ENCODE measurements at regions not wholly inside any gene's neighbourhood (a gene's known extent, or its start where the extent isn't known, plus 50 kb on each side); places are given as distances from the start of the nearest gene placed in this dataset.

- TF ChIP-seq, protein P1, sequence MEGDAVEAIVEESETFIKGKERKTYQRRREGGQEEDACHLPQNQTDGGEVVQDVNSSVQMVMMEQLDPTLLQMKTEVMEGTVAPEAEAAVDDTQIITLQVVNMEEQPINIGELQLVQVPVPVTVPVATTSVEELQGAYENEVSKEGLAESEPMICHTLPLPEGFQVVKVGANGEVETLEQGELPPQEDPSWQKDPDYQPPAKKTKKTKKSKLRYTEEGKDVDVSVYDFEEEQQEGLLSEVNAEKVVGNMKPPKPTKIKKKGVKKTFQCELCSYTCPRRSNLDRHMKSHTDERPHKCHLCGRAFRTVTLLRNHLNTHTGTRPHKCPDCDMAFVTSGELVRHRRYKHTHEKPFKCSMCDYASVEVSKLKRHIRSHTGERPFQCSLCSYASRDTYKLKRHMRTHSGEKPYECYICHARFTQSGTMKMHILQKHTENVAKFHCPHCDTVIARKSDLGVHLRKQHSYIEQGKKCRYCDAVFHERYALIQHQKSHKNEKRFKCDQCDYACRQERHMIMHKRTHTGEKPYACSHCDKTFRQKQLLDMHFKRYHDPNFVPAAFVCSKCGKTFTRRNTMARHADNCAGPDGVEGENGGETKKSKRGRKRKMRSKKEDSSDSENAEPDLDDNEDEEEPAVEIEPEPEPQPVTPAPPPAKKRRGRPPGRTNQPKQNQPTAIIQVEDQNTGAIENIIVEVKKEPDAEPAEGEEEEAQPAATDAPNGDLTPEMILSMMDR (conservative IDR thresholded peaks at IDR 0.05; ENCODE audit: low read depth, low read length): no peak
- TF ChIP-seq POLR2A (IDR thresholded peaks at IDR 0.05; ENCODE audit: low read depth, low read length) (no peak), RAD21 (IDR thresholded peaks at IDR 0.05; ENCODE audit: low read length) (no peak), CEBPB (IDR thresholded peaks at IDR 0.05; ENCODE audit: low read depth, low read length) (no peak), USF2 (IDR thresholded peaks at IDR 0.05; ENCODE audit: low read depth, low read length) (no peak)
Measured at GRCh38 chr11:97890466-97890865, 1130.3 kb upstream of the CNTN5 start.

All from IMR-90 (cell line).